Neuronal stem cell (in vitro differentiated cells): ENCODE measurements at regions not wholly inside any gene's neighbourhood (a gene's known extent, or its start where the extent isn't known, plus 50 kb on each side); places are given as distances from the start of the nearest gene placed in this dataset.
A peak's percentile ranks its signal among the peaks of the same experiment; 100 is the strongest.

Source experiments
- DNase-seq: peaks from one replicate; pipeline ENCODE4 v3.0.0-alpha.2; 2013; ENCODE audit warnings: low spot score
- H2AFZ ChIP-seq: one replicate; pipeline ENCODE4 v1.6.1; 2013; ENCODE audit warnings: mild to moderate bottlenecking, low read length, inconsistent platforms
- H2AK5ac ChIP-seq: 2 replicates; pipeline ENCODE4 v1.6.1; 2013; ENCODE audit warnings: low read depth, mild to moderate bottlenecking, inconsistent platforms, low read length, moderate library complexity, mixed read lengths
- H2BK120ac ChIP-seq: 2 replicates; pipeline ENCODE4 v1.6.1; 2013; ENCODE audit warnings: low read depth, mild to moderate bottlenecking, inconsistent platforms, low read length, moderate library complexity, mixed read lengths
- H2BK12ac ChIP-seq: one replicate; pipeline ENCODE4 v1.6.1; 2013; ENCODE audit warnings: low read length, inconsistent platforms
- H2BK15ac ChIP-seq: 2 replicates; pipeline ENCODE4 v1.6.1; 2013; ENCODE audit warnings: mild to moderate bottlenecking, low read length, inconsistent platforms, mixed read lengths
- H2BK5ac ChIP-seq: one replicate; pipeline ENCODE4 v1.6.1; 2013; ENCODE audit warnings: inconsistent platforms, mild to moderate bottlenecking, low read length, moderate library complexity
- H3K14ac ChIP-seq: one replicate; pipeline ENCODE4 v1.6.1; 2013; ENCODE audit warnings: low read length, inconsistent platforms
- H3K18ac ChIP-seq: 2 replicates; pipeline ENCODE4 v1.6.1; 2013; ENCODE audit warnings: low read length, inconsistent platforms
- H3K23ac ChIP-seq: 2 replicates; pipeline ENCODE4 v1.6.1; 2013; ENCODE audit warnings: low read depth, mild to moderate bottlenecking, mixed read lengths, low read length, inconsistent platforms; ENCODE audit not compliant: poor library complexity
- H3K27ac ChIP-seq: replicated peaks from 3 replicates; pipeline ENCODE4 v1.5.1; 2013; ENCODE audit warnings: low read length, inconsistent platforms
- H3K27me3 ChIP-seq, 3 experiments: 2 replicates each; pipeline ENCODE4 v1.6.1; 2013; ENCODE audit warnings: low read length in 3 of 3, mild to moderate bottlenecking in 2 of 3, inconsistent platforms in 1 of 3, low read depth in 1 of 3, mixed read lengths in 1 of 3, moderate library complexity in 1 of 3; ENCODE audit not compliant: control insufficient read depth in 3 of 3, insufficient read depth in 3 of 3
- H3K36me3 ChIP-seq, 2 donors: replicated peaks in 1 of 2; 2 replicates each; pipeline ENCODE4 v1.6.1; 2013; ENCODE audit warnings: low read length in 2 of 2; ENCODE audit not compliant: control insufficient read depth in 2 of 2, insufficient read depth in 2 of 2
- H3K4ac ChIP-seq: 2 replicates; pipeline ENCODE4 v1.6.1; 2013; ENCODE audit warnings: inconsistent platforms, mild to moderate bottlenecking, low read length, moderate library complexity
- H3K4me1 ChIP-seq, 2 donors: 1 replicate in 1 of 2; 2 replicates in 1 of 2; pipeline ENCODE4 v1.6.1; 2013; ENCODE audit warnings: low read length in 2 of 2, low read depth in 1 of 2; ENCODE audit not compliant: control insufficient read depth in 2 of 2, insufficient read depth in 1 of 2
- H3K4me2 ChIP-seq: one replicate; pipeline ENCODE4 v1.6.1; 2013; ENCODE audit warnings: mild to moderate bottlenecking, low read length, inconsistent platforms; ENCODE audit not compliant: insufficient read depth, poor library complexity, severe bottlenecking
- H3K4me3 ChIP-seq, 2 donors: 2 replicates each; pipeline ENCODE4 v1.5.1; 2013; ENCODE audit warnings: low read length in 2 of 2, mild to moderate bottlenecking in 2 of 2, inconsistent platforms in 1 of 2, moderate library complexity in 1 of 2
- H3K79me1 ChIP-seq: one replicate; pipeline ENCODE4 v1.6.1; 2013; ENCODE audit warnings: low read depth, mild to moderate bottlenecking, inconsistent platforms, low read length, moderate library complexity
- H3K9ac ChIP-seq: one replicate; pipeline ENCODE4 v1.6.1; 2013; ENCODE audit warnings: mild to moderate bottlenecking, low read depth, low read length, inconsistent platforms; ENCODE audit not compliant: poor library complexity
- H3K9me3 ChIP-seq, 2 donors: replicated peaks in 1 of 2; 2 replicates each; pipeline versions ENCODE3 to v1.6.1; 2013; ENCODE audit warnings: low read length in 2 of 2, mild to moderate bottlenecking in 2 of 2, inconsistent platforms in 1 of 2, low read depth in 1 of 2, mixed read lengths in 1 of 2, moderate library complexity in 1 of 2; ENCODE audit not compliant: control insufficient read depth in 2 of 2, insufficient read depth in 1 of 2
- H4K8ac ChIP-seq: one replicate; pipeline ENCODE4 v1.6.1; 2013; ENCODE audit warnings: low read depth, mild to moderate bottlenecking, inconsistent platforms, low read length, moderate library complexity
- H4K91ac ChIP-seq: one replicate; pipeline ENCODE4 v1.6.1; 2013; ENCODE audit warnings: low read length, low read depth, mild to moderate bottlenecking, inconsistent platforms; ENCODE audit not compliant: poor library complexity
- WGBS, 2 donors: extraction: QIAGEN DNeasy Blood & Tissue Kit; methylation state at CpG; one replicate each; pipeline ENCODE4 v1.1.7; 2013; ENCODE audit warnings: missing lambda C conversion rate in 2 of 2, mixed read lengths in 1 of 2; ENCODE audit not compliant: insufficient read length in 2 of 2, insufficient replicate concordance in 1 of 2; ENCODE audit errors: extremely low coverage in 2 of 2; 5-methylcytosine and 5-hydroxymethylcytosine counted together

- Histone ChIP-seq H4K91ac (no peak overlapping the region), H3K9ac (no peak overlapping the region), H3K4ac (no peak overlapping the region), H2BK15ac (no peak overlapping the region), H2AK5ac (no peak overlapping the region), H3K27ac (no peak overlapping the region), H3K36me3 (no peaks in the 10 kb centered on the region), H3K79me1 (no peaks in the 10 kb centered on the region), H3K14ac (no peak overlapping the region), H3K23ac (no peak overlapping the region), H3K4me1 (no peaks in the 10 kb centered on the region), H3K27me3 (no peaks in the 10 kb centered on the region), H3K9me3 (no peaks in the 10 kb centered on the region), H2BK12ac (no peak overlapping the region), H2BK120ac (no peak overlapping the region), H3K18ac (no peak overlapping the region), H4K8ac (no peak overlapping the region), H3K4me3 (no peak overlapping the region), H3K4me2 (no peak overlapping the region), H2BK5ac (no peak overlapping the region), H2AFZ (no peak overlapping the region)
- no peak for DNase-seq
- WGBS, 2 donors, result no CpG with 5 or more reads among the region's 3 CpGs
Observed at GRCh38 chr16:82481455-82481854, 145.3 kb upstream of the CDH13 start.

GRCh38 chr16:82476786-82477185, 150.0 kb upstream of the CDH13 start:
- H2BK120ac ChIP-seq, result no peak overlapping the region
- H4K91ac ChIP-seq, result no peak overlapping the region
- H2BK5ac ChIP-seq, result no peak overlapping the region
- no peak overlapping the region for H3K9ac ChIP-seq
- no peak overlapping the region for H3K27ac ChIP-seq
- no CpG with 5 or more reads among the region's 5 CpGs for WGBS, 2 donors
- no peak overlapping the region for H3K4me3 ChIP-seq
- no peak overlapping the region for H2BK15ac ChIP-seq
- DNase-seq, result no peak
- H2AFZ ChIP-seq, result no peak overlapping the region
- no peak overlapping the region for H3K14ac ChIP-seq
- no peak overlapping the region for H4K8ac ChIP-seq
- no peaks in the 10 kb centered on the region for H3K4me1 ChIP-seq
- H3K4me2 ChIP-seq, result no peak overlapping the region
- H2BK12ac ChIP-seq, result no peak overlapping the region
- no peaks in the 10 kb centered on the region for H3K9me3 ChIP-seq
- no peaks in the 10 kb centered on the region for H3K79me1 ChIP-seq
- no peak overlapping the region for H3K23ac ChIP-seq
- H2AK5ac ChIP-seq, result no peak overlapping the region
- H3K27me3 ChIP-seq, result no peaks in the 10 kb centered on the region
- H3K36me3 ChIP-seq, result no peaks in the 10 kb centered on the region
- no peak overlapping the region for H3K4ac ChIP-seq
- H3K18ac ChIP-seq, result no peak overlapping the region

GRCh38 chr16:82470620-82471152, 156.1 kb upstream of the CDH13 start:
- Histone ChIP-seq H4K8ac (no peak overlapping the region), H3K9ac (no peak overlapping the region), H3K14ac (peak overlapping the region; percentile 9), H2AFZ (no peak overlapping the region), H2BK15ac (no peak overlapping the region), H4K91ac (no peak overlapping the region), H3K9me3 (no peaks in the 10 kb centered on the region), H2BK120ac (no peak overlapping the region), H3K4me3 (no peak overlapping the region), H3K27ac (no peak overlapping the region), H3K4ac (no peak overlapping the region), H3K4me1 (peaks cover 0 to 5% of the 10 kb centered on the region in 2 donors), H3K79me1 (no peaks in the 10 kb centered on the region), H3K27me3 (peaks cover 0 to 3% (median 0%) of the 10 kb centered on the region in 3 experiments), H3K23ac (no peak overlapping the region), H3K36me3 (no peaks in the 10 kb centered on the region), H2BK5ac (no peak overlapping the region), H3K4me2 (no peak overlapping the region), H3K18ac (no peak overlapping the region), H2AK5ac (no peak overlapping the region), H2BK12ac (no peak overlapping the region)
- DNase-seq, result no peak
- WGBS, 2 donors, result no CpG with 5 or more reads among the region's 8 CpGs

DNA sequence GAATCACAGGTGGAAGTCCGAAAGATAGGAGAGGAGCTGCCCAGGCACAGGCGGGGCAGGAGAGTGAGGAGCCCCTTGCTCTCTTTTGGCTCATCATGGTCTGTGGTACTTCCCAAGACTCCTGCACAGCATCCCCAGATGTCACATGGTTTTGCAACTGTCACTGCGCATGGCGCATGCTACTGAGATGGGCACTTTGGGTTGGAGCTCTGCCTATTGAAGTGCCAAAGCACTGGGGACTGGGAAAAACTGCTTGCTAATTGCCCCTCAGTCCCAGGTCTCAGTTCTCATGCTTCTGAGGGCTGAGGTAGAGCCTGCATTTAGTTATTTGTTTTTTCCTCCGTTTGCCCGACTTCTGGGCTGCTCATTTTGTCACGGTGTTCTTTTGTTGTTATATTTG, 156.8 kb upstream of the CDH13 start:
- Histone ChIP-seq H4K8ac (no peak overlapping the region), H2BK12ac (no peak overlapping the region), H2BK15ac (no peak overlapping the region), H3K4ac (no peak overlapping the region), H4K91ac (no peak overlapping the region), H3K14ac (no peak overlapping the region), H3K27ac (no peak overlapping the region), H2BK120ac (no peak overlapping the region), H3K9me3 (no peaks in the 10 kb centered on the region), H3K23ac (no peak overlapping the region), H3K36me3 (no peaks in the 10 kb centered on the region), H2AFZ (no peak overlapping the region), H3K79me1 (no peaks in the 10 kb centered on the region), H3K9ac (no peak overlapping the region), H2AK5ac (no peak overlapping the region), H3K4me1 (peaks cover 0 to 5% of the 10 kb centered on the region in 2 donors), H3K4me2 (no peak overlapping the region), H3K27me3 (peaks cover 0 to 3% (median 0%) of the 10 kb centered on the region in 3 experiments), H3K18ac (no peak overlapping the region), H2BK5ac (no peak overlapping the region), H3K4me3 (no peak overlapping the region)
- WGBS, 2 donors, result no CpG with 5 or more reads among the region's 7 CpGs
- DNase-seq, result no peak
